ENCODE measurements at regions not wholly inside any gene's neighbourhood (a gene's known extent, or its start where the extent isn't known, plus 50 kb on each side); places are given as distances from the start of the nearest gene placed in this dataset.
A peak's percentile ranks its signal among the peaks of the same experiment; 100 is the strongest.

GRCh38 chr11:95508219-95508890 is 277.4 kb upstream of the SESN3 start:
- DNase-seq: no peak

- no peak for DNase-seq
Observed at GRCh38 chr11:95507794-95508193, 276.8 kb upstream of the SESN3 start.

- no peak for DNase-seq
Observed at GRCh38 chr11:95506777-95507176, 275.8 kb upstream of the SESN3 start.

- no peak for DNase-seq
Observed at GRCh38 chr11:95505927-95506426, 275.0 kb upstream of the SESN3 start.

- DNase-seq: no peak
Observed at GRCh38 chr11:95503047-95503446, 272.0 kb upstream of the SESN3 start.

GRCh38 chr11:95502522-95502921 is 271.5 kb upstream of the SESN3 start:
- no peak for DNase-seq

GRCh38 chr11:95501761-95502266 is 270.8 kb upstream of the SESN3 start:
- no peak for DNase-seq

GRCh38 chr11:95500466-95500865 is 269.5 kb upstream of the SESN3 start:
- no peak for DNase-seq

- no peak for DNase-seq
Observed at GRCh38 chr11:95499516-95500135, 268.6 kb upstream of the SESN3 start.

- DNase-seq: no peak
Observed at GRCh38 chr11:95498722-95499425, 267.9 kb upstream of the SESN3 start.

- DNase-seq: no peak
Observed at GRCh38 chr11:95496901-95497300, 265.9 kb upstream of the SESN3 start.

- no peak for DNase-seq
Observed at GRCh38 chr11:95495706-95496105, 264.7 kb upstream of the SESN3 start.

- no peak for DNase-seq
Observed at GRCh38 chr11:95494856-95495255, 263.9 kb upstream of the SESN3 start.

- DNase-seq: no peak
Observed at GRCh38 chr11:95494167-95494566, 263.2 kb upstream of the SESN3 start.

GRCh38 chr11:95490625-95491024 is 259.6 kb upstream of the SESN3 start:
- DNase-seq: no peak

GRCh38 chr11:95487938-95488337 is 256.9 kb upstream of the SESN3 start:
- no peak for DNase-seq

GRCh38 chr11:95487391-95487790 is 256.4 kb upstream of the SESN3 start:
- DNase-seq: peak; percentile 0

- DNase-seq: no peak
Observed at GRCh38 chr11:95486979-95487378, 256.0 kb upstream of the SESN3 start.

- no peak for DNase-seq
Observed at GRCh38 chr11:95486466-95486865, 255.5 kb upstream of the SESN3 start.

GRCh38 chr11:95485115-95485900 is 254.3 kb upstream of the SESN3 start:
- DNase-seq: no peak

- DNase-seq: no peak
Observed at GRCh38 chr11:95483339-95483738, 252.3 kb upstream of the SESN3 start.

GRCh38 chr11:95478003-95478402 is 247.0 kb upstream of the SESN3 start:
- no peak for DNase-seq

- no peak for DNase-seq
Observed at GRCh38 chr11:95469258-95469657, 238.3 kb upstream of the SESN3 start.
